ENCODE measurements at regions not wholly inside any gene's neighbourhood (a gene's known extent, or its start where the extent isn't known, plus 50 kb on each side); places are given as distances from the start of the nearest gene placed in this dataset.
"Not testable (repeated sequence)": the region's sequence is repeated elsewhere in the genome, so short reads cannot be mapped to it uniquely, and the experiment has no call there.

GRCh38 chr13:74730556-74731331, 596.5 kb upstream of the KLF12 start:
- DNase-seq (ENCODE audit: low read depth in 3 of 3), result no peak

- no peak for DNase-seq (ENCODE audit: low read depth in 3 of 3)
Measured at GRCh38 chr13:74726206-74726605, 592.0 kb upstream of the KLF12 start.

GRCh38 chr13:74718232-74718842, 584.1 kb upstream of the KLF12 start:
- not testable (repeated sequence) for DNase-seq (ENCODE audit: low read depth in 3 of 3)

GRCh38 chr13:74715718-74716117, 581.5 kb upstream of the KLF12 start:
- no peak for DNase-seq (ENCODE audit: low read depth in 3 of 3)

- no peak for DNase-seq (ENCODE audit: low read depth in 3 of 3)
Measured at GRCh38 chr13:74710006-74710405, 575.8 kb upstream of the KLF12 start.

GRCh38 chr13:74709226-74709625, 575.0 kb upstream of the KLF12 start:
- no peak for DNase-seq (ENCODE audit: low read depth in 3 of 3)

GRCh38 chr13:74708629-74709028, 574.4 kb upstream of the KLF12 start:
- no peak for DNase-seq (ENCODE audit: low read depth in 3 of 3)

- no peak for DNase-seq (ENCODE audit: low read depth in 3 of 3)
Measured at GRCh38 chr13:74707291-74707690, 573.1 kb upstream of the KLF12 start.

GRCh38 chr13:74706801-74707200, 572.6 kb upstream of the KLF12 start:
- no peak for DNase-seq (ENCODE audit: low read depth in 3 of 3)

- no peak for DNase-seq (ENCODE audit: low read depth in 3 of 3)
Measured at GRCh38 chr13:74705438-74705837, 571.2 kb upstream of the KLF12 start.

GRCh38 chr13:74703855-74704387, 569.7 kb upstream of the KLF12 start:
- no peak for DNase-seq (ENCODE audit: low read depth in 3 of 3)

- no peak for DNase-seq (ENCODE audit: low read depth in 3 of 3)
Measured at GRCh38 chr13:74696148-74696922, 562.1 kb upstream of the KLF12 start.

GRCh38 chr13:74695021-74695800, 561.0 kb upstream of the KLF12 start:
- no peak for DNase-seq (ENCODE audit: low read depth in 3 of 3)

- no peak for DNase-seq (ENCODE audit: low read depth in 3 of 3)
Measured at GRCh38 chr13:74687442-74688182, 553.4 kb upstream of the KLF12 start.

GRCh38 chr13:74683411-74683810, 549.2 kb upstream of the KLF12 start:
- no peak for DNase-seq (ENCODE audit: low read depth in 3 of 3)

- DNase-seq (ENCODE audit: low read depth in 3 of 3), result no peak
Measured at GRCh38 chr13:74682746-74683145, 548.5 kb upstream of the KLF12 start.

- DNase-seq (ENCODE audit: low read depth in 3 of 3), result no peak
Measured at GRCh38 chr13:74681891-74682290, 547.7 kb upstream of the KLF12 start.

GRCh38 chr13:74678308-74678965, 544.2 kb upstream of the KLF12 start:
- DNase-seq (ENCODE audit: low read depth in 3 of 3), result no peak

- no peak for DNase-seq (ENCODE audit: low read depth in 3 of 3)
Measured at GRCh38 chr13:74675972-74676371, 541.8 kb upstream of the KLF12 start.

- DNase-seq (ENCODE audit: low read depth in 3 of 3), result no peak
Measured at GRCh38 chr13:74675182-74675581, 541.0 kb upstream of the KLF12 start.

Measured in stimulated activated CD4-positive, alpha-beta T cell treated with anti-CD3 and anti-CD28 coated beads, TNF-alpha, amount 100 ng/mL, for 48 hours (primary cell).